HG03280 (cell line): ENCODE measurements at regions not wholly inside any gene's neighbourhood (a gene's known extent, or its start where the extent isn't known, plus 50 kb on each side); places are given as distances from the start of the nearest gene placed in this dataset.
"Not testable (repeated sequence)": the region's sequence is repeated elsewhere in the genome, so short reads cannot be mapped to it uniquely, and the experiment has no call there.

Experiments
- ATAC-seq: cut with Tn5 transposase; IDR thresholded peaks from one replicate; pipeline ENCODE4 v1.9.1; 2021; ENCODE audit warnings: mild to moderate bottlenecking, moderate library complexity; ENCODE audit not compliant: unreplicated experiment

- ATAC-seq = no peak
These were observed 269.4 kb downstream of the MYCN start for GRCh38 chr2:16209799-16210198.

DNA sequence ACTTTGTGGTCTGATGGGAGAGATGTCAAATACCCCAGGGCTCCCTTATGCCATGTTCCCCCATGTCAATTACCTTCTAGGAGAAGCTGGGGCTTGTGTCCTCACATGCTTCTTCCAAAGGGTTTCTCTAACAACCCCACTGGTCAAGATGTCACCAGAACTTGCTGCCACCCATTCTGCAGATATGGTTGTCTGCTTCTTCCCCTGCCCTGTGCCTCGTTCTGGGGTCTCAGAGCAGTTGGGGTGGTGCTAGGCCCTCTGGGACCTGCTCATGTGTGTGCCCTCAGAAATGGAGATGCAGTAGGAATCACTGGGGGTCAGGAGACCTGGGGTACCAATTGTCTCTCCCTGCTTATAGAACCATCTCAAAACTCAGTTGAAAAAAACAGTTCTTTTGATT, 268.6 kb downstream of the MYCN start:
- no peak for ATAC-seq

- ATAC-seq = no peak
These were observed 268.0 kb downstream of the MYCN start for GRCh38 chr2:16208241-16208797.

GRCh38 chr2:16207611-16208010, 267.3 kb downstream of the MYCN start:
- ATAC-seq = no peak

GRCh38 chr2:16207151-16207550, 266.8 kb downstream of the MYCN start:
- no peak for ATAC-seq

DNA sequence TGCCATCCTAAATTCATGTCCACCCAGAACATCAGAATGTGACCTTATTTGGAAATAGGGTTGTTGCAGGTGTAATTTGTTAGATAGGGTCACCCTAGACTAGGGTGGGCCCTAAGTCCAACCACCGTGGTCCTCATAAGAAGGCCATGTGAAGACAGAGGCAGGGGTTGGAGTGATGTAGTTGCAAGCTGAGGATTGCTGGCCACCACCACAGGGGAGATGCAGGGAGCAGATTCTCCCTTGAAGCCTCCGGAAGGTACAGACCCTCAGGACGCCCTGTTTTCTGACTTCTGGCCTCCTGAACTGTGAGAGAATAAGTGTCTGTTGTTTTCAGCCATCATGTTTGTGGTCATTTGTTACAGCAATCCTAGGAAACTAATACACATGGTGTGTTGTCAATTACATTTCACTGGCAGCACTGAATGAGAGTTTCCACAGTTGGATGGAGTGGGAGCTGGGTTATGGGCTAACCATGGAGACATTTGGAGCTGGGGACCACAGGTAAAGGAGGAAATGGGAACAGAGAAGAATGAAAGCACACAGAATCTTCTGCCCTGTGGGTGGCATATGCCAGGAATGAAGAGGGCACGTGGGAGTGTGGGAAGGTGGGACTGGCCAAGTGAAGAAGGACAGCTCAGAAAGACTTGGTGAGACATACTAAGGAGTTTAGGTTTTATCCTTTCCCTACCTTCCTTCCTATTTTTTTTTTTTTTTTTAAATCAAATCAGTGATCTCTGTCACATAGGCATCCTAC, 266.0 kb downstream of the MYCN start:
- ATAC-seq = no peak

- no peak for ATAC-seq
These were observed 265.3 kb downstream of the MYCN start for GRCh38 chr2:16205631-16206030.

DNA sequence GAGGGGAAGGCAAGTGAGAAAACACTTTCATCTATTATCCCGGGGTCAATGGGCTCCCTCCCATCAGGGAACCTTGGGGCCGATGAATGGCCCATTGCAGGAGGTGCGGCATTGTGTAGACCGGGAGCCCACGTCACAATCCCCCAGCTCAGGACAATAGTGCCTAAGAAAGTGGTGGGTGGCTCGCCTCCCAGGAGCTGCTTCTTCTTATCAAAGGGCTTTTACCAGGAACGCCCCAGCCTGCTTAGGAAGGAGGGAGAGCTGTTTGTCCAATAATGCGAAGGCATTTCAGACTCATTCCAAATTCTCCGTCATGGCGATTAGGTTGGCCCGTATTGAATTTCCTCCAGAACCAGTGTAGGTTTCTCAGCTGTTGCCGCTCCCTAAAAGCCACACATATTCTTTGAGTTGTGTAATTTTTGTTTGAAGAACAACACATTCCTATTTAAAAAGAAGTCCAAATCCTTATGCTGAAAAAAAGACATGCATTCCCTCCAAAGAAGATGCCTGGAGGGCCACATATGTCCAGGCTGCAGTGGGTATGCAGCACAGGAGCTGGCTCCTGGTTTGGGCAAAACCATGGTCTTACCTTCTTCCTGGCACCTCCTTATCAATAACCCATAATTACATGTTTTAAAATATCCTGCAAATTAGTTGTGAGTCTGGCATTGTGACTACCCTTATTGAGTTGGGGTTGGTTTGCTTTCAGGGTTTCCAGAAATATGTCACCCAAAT, 264.7 kb downstream of the MYCN start:
- ATAC-seq = no peak

- ATAC-seq = no peak
These were observed 263.9 kb downstream of the MYCN start for GRCh38 chr2:16204251-16204650.

DNA sequence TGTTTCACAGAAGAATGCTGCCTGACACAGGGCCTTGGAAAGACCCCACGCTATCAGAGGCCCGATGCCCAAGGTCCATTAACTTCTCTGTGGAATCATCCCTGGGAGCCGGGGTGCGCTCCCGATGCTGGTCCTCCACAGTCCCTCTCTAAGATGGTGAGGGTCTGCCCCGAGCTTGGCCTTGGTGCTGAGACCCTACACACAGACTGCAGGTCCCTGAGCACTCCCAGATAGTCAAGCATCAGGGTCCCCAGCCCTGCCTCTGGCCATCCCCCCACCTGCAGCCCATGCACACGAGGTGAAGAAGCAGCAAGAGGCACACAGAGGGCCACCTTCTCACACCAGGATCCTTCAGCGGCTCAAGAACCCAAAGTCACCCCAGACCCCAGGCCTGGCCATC, 263.3 kb downstream of the MYCN start:
- ATAC-seq = no peak

- no peak for ATAC-seq
These were observed 262.7 kb downstream of the MYCN start for GRCh38 chr2:16203069-16203468.

GRCh38 chr2:16202266-16203020, 262.1 kb downstream of the MYCN start:
- ATAC-seq = no peak

GRCh38 chr2:16201848-16202247, 261.5 kb downstream of the MYCN start:
- ATAC-seq = no peak

- ATAC-seq = no peak
These were observed 260.3 kb downstream of the MYCN start for GRCh38 chr2:16200554-16201193.

DNA sequence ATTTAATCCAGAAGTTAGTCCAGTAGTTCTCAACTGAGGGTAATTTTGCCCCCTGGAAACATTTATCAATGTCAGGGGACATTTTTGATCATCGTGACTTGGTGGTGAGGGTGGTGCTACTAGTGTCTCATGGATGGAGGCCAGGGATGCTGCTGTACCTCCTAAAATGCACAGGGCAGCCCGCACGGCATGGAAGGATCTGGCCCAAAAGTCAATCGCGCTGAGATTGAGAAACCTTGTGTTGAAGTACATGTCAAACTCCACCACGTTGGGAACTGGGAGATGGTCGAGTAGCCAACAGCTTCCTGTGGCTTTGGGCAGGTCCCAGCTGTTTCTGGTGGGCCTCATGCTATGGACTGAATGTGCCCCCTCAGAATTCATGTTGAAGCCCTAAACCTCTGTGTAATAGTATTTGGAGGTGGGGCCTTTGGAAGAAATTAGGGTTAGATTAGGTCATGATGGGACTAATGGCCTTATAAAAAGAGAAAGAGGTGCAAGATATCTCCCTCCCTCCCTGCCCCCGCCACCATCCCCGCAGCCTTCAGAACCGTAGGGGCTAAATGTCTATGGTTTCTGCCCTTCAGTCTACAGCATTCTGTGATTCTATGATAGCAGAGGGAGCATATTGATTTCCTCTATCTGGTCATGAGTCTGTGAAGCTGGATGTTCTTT, 259.7 kb downstream of the MYCN start:
- ATAC-seq = no peak

GRCh38 chr2:16199241-16199640, 258.9 kb downstream of the MYCN start:
- ATAC-seq = not testable (repeated sequence)

DNA sequence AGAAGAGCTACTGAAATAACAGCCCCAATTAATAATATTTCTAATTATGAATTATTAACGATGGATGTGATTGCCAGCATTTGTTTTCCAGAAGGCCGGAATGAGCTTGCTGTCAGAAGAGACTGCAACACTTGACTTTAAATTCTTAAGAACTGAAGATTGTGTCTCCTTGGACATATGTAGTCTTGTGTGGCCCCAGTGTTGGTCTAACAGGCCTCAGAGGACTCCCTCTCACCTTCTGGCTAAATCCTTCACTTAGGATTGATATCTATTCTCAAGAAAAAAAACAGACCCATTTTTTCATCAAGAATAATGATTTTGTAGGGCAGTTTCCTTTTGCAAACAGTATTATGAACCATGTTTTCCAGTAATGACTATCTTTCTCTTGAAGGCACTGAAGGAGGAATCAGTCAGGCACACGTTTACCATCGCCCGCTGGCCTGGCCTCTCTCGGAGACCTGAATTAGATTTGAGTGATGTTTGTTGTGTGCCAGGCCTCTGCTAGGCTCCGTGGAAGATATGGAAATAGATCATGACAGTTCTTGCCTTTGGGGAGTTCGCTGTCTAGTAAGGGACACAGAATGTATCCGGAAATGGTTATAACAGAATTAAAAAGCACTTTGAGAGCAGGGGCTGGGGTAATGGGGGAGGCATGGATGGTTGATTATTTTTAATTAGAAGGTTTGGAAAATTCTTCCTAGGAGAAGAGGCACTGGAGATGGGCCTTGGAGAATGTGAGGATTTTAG, 258.0 kb downstream of the MYCN start:
- ATAC-seq = no peak

- no peak for ATAC-seq
These were observed 257.3 kb downstream of the MYCN start for GRCh38 chr2:16197504-16198147.
